Loucy (cell line): ENCODE measurements at regions not wholly inside any gene's neighbourhood (a gene's known extent, or its start where the extent isn't known, plus 50 kb on each side); places are given as distances from the start of the nearest gene placed in this dataset.

Source experiments
- H2AFZ ChIP-seq: fragments of 200-600 bp; sonication (generic); 2 replicates; pipeline ENCODE4 v1.6.0; 2016; ENCODE audit warnings: antibody characterized with exemption, mild to moderate bottlenecking, low read length, moderate library complexity
- H3F3A ChIP-seq: fragments of 200-600 bp; 2 replicates; pipeline ENCODE4 v1.6.0; 2016; ENCODE audit warnings: antibody characterized with exemption, low read depth, mild to moderate bottlenecking
- H3K27me3 ChIP-seq: fragments of 200-600 bp; sonication (generic); 2 replicates; pipeline ENCODE4 v1.6.1; 2014; ENCODE audit warnings: low read length, mild to moderate bottlenecking; ENCODE audit not compliant: insufficient read depth, poor library complexity, severe bottlenecking
- H3K36me3 ChIP-seq: fragments of 200-600 bp; sonication (generic); 2 replicates; pipeline ENCODE4 v1.6.1; 2016; ENCODE audit warnings: low read length; ENCODE audit not compliant: insufficient read depth
- H3K4me1 ChIP-seq: fragments of 200-600 bp; sonication (generic); 2 replicates; pipeline ENCODE4 v1.5.1; 2014; ENCODE audit warnings: low read length, mild to moderate bottlenecking; ENCODE audit not compliant: insufficient read depth, poor library complexity, severe bottlenecking
- H3K4me2 ChIP-seq: fragments of 200-600 bp; sonication (generic); 2 replicates; pipeline ENCODE4 v1.6.0; 2014; ENCODE audit warnings: antibody characterized with exemption, low read length, low read depth, mild to moderate bottlenecking; ENCODE audit not compliant: poor library complexity, severe bottlenecking
- H3K4me3 ChIP-seq: fragments of 200-600 bp; sonication (generic); 2 replicates; pipeline ENCODE4 v1.5.1; 2014; ENCODE audit warnings: low read length, mild to moderate bottlenecking, mixed read lengths; ENCODE audit not compliant: poor library complexity, severe bottlenecking
- H3K79me2 ChIP-seq: fragments of 200-600 bp; sonication (generic); 2 replicates; pipeline ENCODE4 v1.6.1; 2014; ENCODE audit warnings: low read length; ENCODE audit not compliant: insufficient read depth
- H3K9ac ChIP-seq: fragments of 200-600 bp; sonication (generic); 2 replicates; pipeline ENCODE4 v1.6.0; 2014; ENCODE audit warnings: mild to moderate bottlenecking, low read depth, low read length, moderate library complexity; ENCODE audit not compliant: poor library complexity, severe bottlenecking
- H3K9me2 ChIP-seq: fragments of 200-600 bp; sonication (generic); replicated peaks from 2 replicates; pipeline ENCODE4 v1.6.1; 2016; ENCODE audit warnings: low read depth, low read length, mixed read lengths
- H3K9me3 ChIP-seq: fragments of 200-600 bp; sonication (generic); 2 replicates; pipeline ENCODE4 v1.6.1; 2014; ENCODE audit warnings: mild to moderate bottlenecking, antibody characterized with exemption, low read length, low read depth; ENCODE audit not compliant: insufficient read depth
- H4K20me1 ChIP-seq: fragments of 200-600 bp; sonication (generic); 2 replicates; pipeline ENCODE4 v1.6.0; 2014; ENCODE audit warnings: antibody characterized with exemption, low read length, mild to moderate bottlenecking; ENCODE audit not compliant: insufficient read depth, poor library complexity, severe bottlenecking
- EZH2phosphoT487 ChIP-seq: fragments of 200-600 bp; IDR thresholded peaks from 2 replicates; pipeline ENCODE4 v1.6.1; 2018; ENCODE audit warnings: antibody characterized with exemption, mild to moderate bottlenecking, moderate library complexity, borderline replicate concordance
- TF ChIP-seq, protein P1 (sequence below): fragments of 200-600 bp; sonication (generic); conservative IDR thresholded peaks from 2 replicates; pipeline ENCODE4 v1.5.1; 2014; ENCODE audit warnings: mild to moderate bottlenecking, antibody characterized with exemption, low read length

GRCh38 chr13:33340631-33341030, 55.1 kb upstream of the STARD13 start:
- no peaks in the 10 kb centered on the region for H3K9me3 ChIP-seq
- H3K36me3 ChIP-seq: no peaks in the 10 kb centered on the region
- no peaks in the 10 kb centered on the region for H3K9me2 ChIP-seq
- no peaks in the 10 kb centered on the region for H3K4me1 ChIP-seq
- no peak for TF ChIP-seq EZH2phosphoT487
- TF ChIP-seq, protein P1, sequence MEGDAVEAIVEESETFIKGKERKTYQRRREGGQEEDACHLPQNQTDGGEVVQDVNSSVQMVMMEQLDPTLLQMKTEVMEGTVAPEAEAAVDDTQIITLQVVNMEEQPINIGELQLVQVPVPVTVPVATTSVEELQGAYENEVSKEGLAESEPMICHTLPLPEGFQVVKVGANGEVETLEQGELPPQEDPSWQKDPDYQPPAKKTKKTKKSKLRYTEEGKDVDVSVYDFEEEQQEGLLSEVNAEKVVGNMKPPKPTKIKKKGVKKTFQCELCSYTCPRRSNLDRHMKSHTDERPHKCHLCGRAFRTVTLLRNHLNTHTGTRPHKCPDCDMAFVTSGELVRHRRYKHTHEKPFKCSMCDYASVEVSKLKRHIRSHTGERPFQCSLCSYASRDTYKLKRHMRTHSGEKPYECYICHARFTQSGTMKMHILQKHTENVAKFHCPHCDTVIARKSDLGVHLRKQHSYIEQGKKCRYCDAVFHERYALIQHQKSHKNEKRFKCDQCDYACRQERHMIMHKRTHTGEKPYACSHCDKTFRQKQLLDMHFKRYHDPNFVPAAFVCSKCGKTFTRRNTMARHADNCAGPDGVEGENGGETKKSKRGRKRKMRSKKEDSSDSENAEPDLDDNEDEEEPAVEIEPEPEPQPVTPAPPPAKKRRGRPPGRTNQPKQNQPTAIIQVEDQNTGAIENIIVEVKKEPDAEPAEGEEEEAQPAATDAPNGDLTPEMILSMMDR: no peak
- no peaks in the 10 kb centered on the region for H3K27me3 ChIP-seq
- H3K9ac ChIP-seq: no peak overlapping the region
- no peaks in the 10 kb centered on the region for H3F3A ChIP-seq
- no peak overlapping the region for H3K4me2 ChIP-seq
- no peak overlapping the region for H3K4me3 ChIP-seq
- H4K20me1 ChIP-seq: no peaks in the 10 kb centered on the region
- no peak overlapping the region for H2AFZ ChIP-seq
- H3K79me2 ChIP-seq: no peaks in the 10 kb centered on the region

DNA sequence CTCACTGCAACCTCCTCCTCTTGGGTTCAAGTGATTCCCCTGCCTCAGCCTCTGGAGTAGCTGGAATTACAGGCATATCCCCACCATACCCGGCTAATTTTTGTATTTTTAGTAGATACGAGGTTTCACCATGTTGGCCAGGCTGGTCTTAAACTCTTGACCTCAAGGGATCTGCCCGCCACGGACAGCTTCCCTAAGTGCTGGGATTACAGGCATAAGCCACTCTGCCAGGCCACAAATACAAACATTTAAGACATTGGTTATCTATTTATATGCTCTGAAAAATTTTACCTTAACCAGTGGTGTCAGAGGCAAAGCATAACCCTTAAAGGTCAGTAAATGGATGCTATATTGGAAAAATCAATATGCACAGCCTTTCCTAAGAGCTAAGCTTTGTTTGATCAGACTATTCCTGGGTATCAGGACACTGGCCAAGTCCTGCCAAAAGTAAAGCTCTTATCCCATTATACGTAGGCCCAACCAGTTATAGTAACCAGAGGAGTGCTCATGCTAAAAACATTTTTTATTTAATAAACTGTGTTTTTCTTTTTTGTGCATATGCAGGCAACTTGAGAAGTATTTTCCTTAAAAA, 56.4 kb upstream of the STARD13 start:
- Histone ChIP-seq H3F3A (no peaks in the 10 kb centered on the region), H3K4me3 (no peak overlapping the region), H4K20me1 (no peaks in the 10 kb centered on the region), H3K4me2 (no peak overlapping the region), H3K79me2 (no peaks in the 10 kb centered on the region), H3K36me3 (no peaks in the 10 kb centered on the region), H3K27me3 (no peaks in the 10 kb centered on the region), H3K9ac (no peak overlapping the region), H3K9me3 (no peaks in the 10 kb centered on the region), H3K4me1 (no peaks in the 10 kb centered on the region), H2AFZ (no peak overlapping the region), H3K9me2 (no peaks in the 10 kb centered on the region)
- no peak for TF ChIP-seq EZH2phosphoT487
- TF ChIP-seq, protein P1: no peak

- Histone ChIP-seq H3K36me3 (no peaks in the 10 kb centered on the region), H4K20me1 (no peaks in the 10 kb centered on the region), H3F3A (no peaks in the 10 kb centered on the region), H3K27me3 (no peaks in the 10 kb centered on the region), H3K4me1 (no peaks in the 10 kb centered on the region), H3K9ac (no peak overlapping the region), H3K9me2 (no peaks in the 10 kb centered on the region), H3K4me2 (no peak overlapping the region), H3K4me3 (no peak overlapping the region), H2AFZ (no peak overlapping the region), H3K9me3 (no peaks in the 10 kb centered on the region), H3K79me2 (no peaks in the 10 kb centered on the region)
- no peak for TF ChIP-seq EZH2phosphoT487
- TF ChIP-seq, protein P1: no peak
These were observed 60.3 kb upstream of the STARD13 start for GRCh38 chr13:33345842-33346241.
